HG02798 (cell line): ENCODE measurements at regions not wholly inside any gene's neighbourhood (a gene's known extent, or its start where the extent isn't known, plus 50 kb on each side); places are given as distances from the start of the nearest gene placed in this dataset.

Experiments used
- ATAC-seq: cut with Tn5 transposase; IDR thresholded peaks from one replicate; pipeline ENCODE4 v1.9.1; 2021; ENCODE audit warnings: mild to moderate bottlenecking; ENCODE audit not compliant: unreplicated experiment, poor library complexity

- no peak for ATAC-seq
Observed at GRCh38 chr18:46338766-46339165, 234.6 kb downstream of the HAUS1 start.

DNA sequence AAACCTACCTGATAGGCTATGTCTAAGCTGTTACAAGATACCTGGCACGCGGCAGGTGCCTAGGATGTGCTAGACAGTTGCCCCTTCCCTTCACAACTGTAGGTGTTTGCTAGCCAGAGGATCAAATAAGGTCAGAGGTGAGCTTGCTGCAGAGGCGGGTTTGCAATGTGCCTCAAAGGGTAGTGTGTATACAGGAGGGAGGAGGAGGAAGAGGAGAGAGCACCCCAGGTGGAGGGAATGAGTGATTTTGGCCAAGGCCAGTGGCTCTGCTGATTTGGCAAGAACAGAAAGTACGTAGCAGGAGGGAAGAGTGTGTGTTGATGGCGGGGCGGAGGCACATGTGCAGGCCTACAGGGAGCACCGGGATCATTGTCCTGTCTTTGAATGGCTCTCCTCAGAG is 236.5 kb downstream of the HAUS1 start:
- no peak for ATAC-seq

GRCh38 chr18:46341986-46342525 is 237.9 kb downstream of the HAUS1 start:
- ATAC-seq: no peak

DNA sequence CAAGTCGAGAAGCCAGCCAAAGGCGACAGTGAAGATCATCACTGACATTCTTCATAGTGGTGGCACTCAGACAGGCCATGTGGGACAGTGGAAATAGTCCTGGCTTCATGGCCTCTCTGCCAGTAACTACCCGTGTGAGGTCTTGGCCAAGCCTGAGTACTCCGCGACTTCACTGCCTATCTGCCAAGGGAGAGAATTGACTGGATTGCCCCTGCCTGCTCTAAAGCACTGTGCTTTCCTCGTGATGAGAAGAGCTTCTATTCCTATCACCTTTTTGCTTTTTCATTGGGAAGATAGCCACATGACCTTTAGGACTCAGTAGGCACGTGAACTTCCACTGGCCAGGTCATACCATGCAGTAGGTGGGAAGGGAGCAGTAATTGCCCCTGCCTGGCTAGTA is 239.3 kb downstream of the HAUS1 start:
- ATAC-seq: no peak

GRCh38 chr18:46343931-46344372 is 239.8 kb downstream of the HAUS1 start:
- peak; percentile 74 for ATAC-seq

GRCh38 chr18:46344416-46345180 is 240.4 kb downstream of the HAUS1 start:
- no peak for ATAC-seq

- ATAC-seq: no peak
Observed at GRCh38 chr18:46345181-46345465, 240.9 kb downstream of the HAUS1 start.

- ATAC-seq: no peak
Observed at GRCh38 chr18:46346213-46346612, 242.0 kb downstream of the HAUS1 start.

DNA sequence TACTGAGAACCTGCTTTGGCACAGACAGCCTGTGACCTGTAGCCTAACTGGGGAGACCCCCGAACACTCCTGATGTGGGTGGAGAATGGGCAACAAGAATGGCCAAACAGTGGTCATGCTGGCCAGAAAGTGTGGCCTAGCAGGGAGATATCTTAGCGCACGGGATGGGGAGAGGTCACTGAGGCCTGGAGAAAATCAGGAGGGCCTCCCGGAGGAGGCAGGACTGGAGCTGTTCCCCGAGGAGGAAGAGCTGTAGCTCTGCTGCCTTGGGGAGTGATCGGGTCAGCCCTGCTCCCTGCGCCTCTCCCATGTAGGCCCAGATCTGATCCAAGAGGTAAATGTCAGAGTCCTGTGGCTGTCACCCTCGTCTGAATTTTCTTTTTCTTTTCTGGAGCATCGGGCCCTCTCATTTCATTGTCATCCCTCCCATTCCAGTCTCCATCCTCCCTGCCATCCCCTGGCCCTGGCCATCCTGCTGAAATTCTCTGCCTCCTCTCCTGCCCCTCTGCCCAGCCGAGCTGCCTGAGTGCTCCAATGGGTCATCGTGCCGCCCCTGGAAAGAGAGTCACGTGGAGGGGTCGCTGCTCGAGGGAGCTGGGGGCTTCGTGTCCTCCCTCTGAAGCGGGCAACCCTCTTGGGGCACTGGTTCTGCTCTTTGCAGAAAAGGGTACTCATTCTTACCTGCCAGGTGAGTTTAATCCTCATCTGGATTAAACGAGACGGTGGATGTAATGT is 242.9 kb downstream of the HAUS1 start:
- ATAC-seq: no peak

- no peak for ATAC-seq
Observed at GRCh38 chr18:46350598-46351159, 246.5 kb downstream of the HAUS1 start.

GRCh38 chr18:46352520-46353250 is 248.5 kb downstream of the HAUS1 start:
- no peak for ATAC-seq

- no peak for ATAC-seq
Observed at GRCh38 chr18:46353460-46353859, 249.3 kb downstream of the HAUS1 start.

- no peak for ATAC-seq
Observed at GRCh38 chr18:46356278-46357033, 252.3 kb downstream of the HAUS1 start.

DNA sequence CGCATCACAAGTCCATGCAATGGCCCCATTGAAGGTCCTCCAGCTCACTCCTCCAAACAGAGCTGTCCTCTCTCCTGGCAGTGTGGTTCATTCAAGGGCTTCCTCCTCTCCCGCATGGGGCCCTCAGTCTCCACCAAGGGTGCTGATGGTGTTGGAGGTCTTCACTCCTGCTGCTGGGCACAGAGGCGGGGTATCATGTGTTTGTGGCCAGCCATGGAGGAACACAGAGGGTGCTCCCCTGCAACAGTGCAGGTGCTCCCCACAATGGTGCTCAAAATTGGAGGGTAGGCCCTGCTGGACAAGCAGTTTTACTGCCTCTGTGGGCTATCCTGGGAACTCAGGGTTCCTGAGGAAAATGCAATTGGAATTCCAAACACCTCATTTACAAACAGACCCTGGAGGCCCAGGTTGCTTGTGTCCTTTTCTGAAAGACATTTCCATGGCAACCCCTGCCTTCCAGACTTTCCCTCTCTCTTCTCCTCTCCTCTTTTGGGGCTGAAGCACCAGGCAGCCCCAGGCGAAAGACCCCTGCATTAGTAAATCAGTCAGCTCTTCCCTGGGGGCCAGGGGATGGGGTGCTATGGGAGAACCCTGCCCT is 256.0 kb downstream of the HAUS1 start:
- ATAC-seq: no peak

DNA sequence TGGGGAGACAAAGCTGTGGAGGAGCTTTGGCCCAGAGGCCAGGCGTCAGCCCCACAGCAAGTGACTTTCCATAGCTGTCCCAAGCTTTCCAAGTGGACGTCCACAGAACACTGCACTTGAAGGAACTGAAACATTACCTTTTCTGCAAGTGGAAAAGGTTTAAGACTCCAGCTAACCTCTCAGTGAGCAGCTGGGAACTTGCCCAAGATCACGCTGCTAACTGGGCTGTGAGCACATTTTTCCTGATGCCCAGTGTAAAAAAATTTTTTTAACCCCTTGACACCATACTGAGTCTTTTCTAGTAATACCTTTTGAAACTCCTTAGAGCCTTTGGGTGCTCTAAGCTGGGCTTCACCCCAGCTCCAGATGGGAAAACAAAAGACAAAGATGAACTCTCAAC is 256.7 kb downstream of the HAUS1 start:
- ATAC-seq: no peak

GRCh38 chr18:46362533-46362932 is 258.3 kb downstream of the HAUS1 start:
- ATAC-seq: no peak

GRCh38 chr18:46364048-46364447 is 259.9 kb downstream of the HAUS1 start:
- no peak for ATAC-seq

GRCh38 chr18:46366201-46366600 is 262.0 kb downstream of the HAUS1 start:
- ATAC-seq: no peak

GRCh38 chr18:46366751-46367376 is 262.7 kb downstream of the HAUS1 start:
- no peak for ATAC-seq
